ENCODE measurements at regions not wholly inside any gene's neighbourhood (a gene's known extent, or its start where the extent isn't known, plus 50 kb on each side); places are given as distances from the start of the nearest gene placed in this dataset.
"Not testable (repeated sequence)": the region's sequence is repeated elsewhere in the genome, so short reads cannot be mapped to it uniquely, and the experiment has no call there.

DNA sequence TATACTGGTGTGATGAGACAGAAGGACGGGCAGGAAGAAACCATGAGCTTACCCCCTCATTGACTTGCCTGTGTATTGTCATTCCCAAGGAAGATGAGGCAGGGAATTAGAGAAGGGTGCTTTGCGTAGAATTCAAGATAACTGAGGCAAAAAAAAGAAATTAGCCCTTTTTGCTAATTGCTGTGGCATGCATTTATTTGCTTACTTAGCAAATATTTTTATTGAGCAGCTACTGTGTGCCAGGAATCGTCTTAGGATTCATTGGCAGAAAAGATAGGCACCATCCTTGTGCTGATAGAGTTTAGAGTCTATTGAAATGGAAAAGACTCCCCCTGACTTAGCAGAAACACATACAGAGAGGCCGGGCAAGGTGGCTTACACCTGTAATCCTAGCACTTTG lies 541.9 kb downstream of the TMEM114 start:
- Mint-ChIP-seq H3K36me3 (ENCODE audit: low read depth) (no peaks in the 10 kb centered on the region), H3K27ac (no peak overlapping the region), H3K4me3 (no peak overlapping the region), H3K27me3 (no peaks in the 10 kb centered on the region), H3K4me1 (no peaks in the 10 kb centered on the region), H3K9me3 (peaks cover 33% of the 10 kb centered on the region)
- DNase-seq (no peak), ATAC-seq (no peak)

DNA sequence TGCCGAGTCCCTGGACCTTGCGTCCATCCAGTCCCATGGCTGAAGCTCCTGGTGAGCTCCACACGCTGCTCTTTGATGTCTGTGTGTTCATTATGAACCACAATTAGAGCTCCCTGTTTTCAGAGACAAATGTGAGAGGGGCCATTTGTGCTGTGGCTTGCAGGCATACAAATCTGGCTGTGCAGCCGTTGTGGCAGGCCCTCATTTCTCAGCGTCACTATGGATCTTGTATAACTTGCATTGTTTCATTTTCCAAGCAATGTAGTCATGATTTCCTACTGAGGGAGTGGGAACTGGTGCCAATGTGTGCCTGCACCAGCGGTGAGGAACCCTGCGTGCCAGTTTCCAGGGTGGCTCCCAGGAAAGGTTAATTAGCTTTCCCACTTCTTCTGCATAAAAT lies 542.6 kb downstream of the TMEM114 start:
- H3K4me1 Mint-ChIP-seq = no peaks in the 10 kb centered on the region
- no peak overlapping the region for H3K4me3 Mint-ChIP-seq
- ATAC-seq (no peak), DNase-seq (no peak)
- no peaks in the 10 kb centered on the region for H3K27me3 Mint-ChIP-seq
- H3K27ac Mint-ChIP-seq = no peak overlapping the region
- peaks cover 33% of the 10 kb centered on the region for H3K9me3 Mint-ChIP-seq
- H3K36me3 Mint-ChIP-seq (ENCODE audit: low read depth) = no peaks in the 10 kb centered on the region

- ATAC-seq (no peak), DNase-seq (no peak)
- no peaks in the 10 kb centered on the region for H3K27me3 Mint-ChIP-seq
- no peaks in the 10 kb centered on the region for H3K36me3 Mint-ChIP-seq (ENCODE audit: low read depth)
- no peaks in the 10 kb centered on the region for H3K4me1 Mint-ChIP-seq
- peaks cover 20% of the 10 kb centered on the region for H3K9me3 Mint-ChIP-seq
- H3K4me3 Mint-ChIP-seq = no peak overlapping the region
- no peak overlapping the region for H3K27ac Mint-ChIP-seq
Observed at GRCh38 chr16:8044796-8045195, 545.5 kb downstream of the TMEM114 start.

- ATAC-seq = no peak
- H3K36me3 Mint-ChIP-seq (ENCODE audit: low read depth) = no peaks in the 10 kb centered on the region
- H3K4me3 Mint-ChIP-seq = no peak overlapping the region
- no peak for DNase-seq
- H3K27ac Mint-ChIP-seq = no peak overlapping the region
- H3K9me3 Mint-ChIP-seq = peaks cover 19% of the 10 kb centered on the region
- H3K4me1 Mint-ChIP-seq = no peaks in the 10 kb centered on the region
- H3K27me3 Mint-ChIP-seq = no peaks in the 10 kb centered on the region
Observed at GRCh38 chr16:8032406-8032805, 557.9 kb downstream of the TMEM114 start.

- not testable (repeated sequence) for H3K4me3 Mint-ChIP-seq; H3K36me3 Mint-ChIP-seq (ENCODE audit: low read depth); H3K27me3 Mint-ChIP-seq; ATAC-seq; H3K27ac Mint-ChIP-seq; DNase-seq; H3K4me1 Mint-ChIP-seq
- peaks cover 32% of the 10 kb centered on the region for H3K9me3 Mint-ChIP-seq
Observed at GRCh38 chr16:8030004-8030403, 560.3 kb downstream of the TMEM114 start.

GRCh38 chr16:8026450-8026849 lies 563.9 kb downstream of the TMEM114 start:
- DNase-seq = no peak
- no peaks in the 10 kb centered on the region for H3K27me3 Mint-ChIP-seq
- H3K36me3 Mint-ChIP-seq (ENCODE audit: low read depth) = no peaks in the 10 kb centered on the region
- H3K4me3 Mint-ChIP-seq = no peak overlapping the region
- H3K27ac Mint-ChIP-seq = no peak overlapping the region
- H3K4me1 Mint-ChIP-seq = no peaks in the 10 kb centered on the region
- H3K9me3 Mint-ChIP-seq = peaks cover 37% of the 10 kb centered on the region
- ATAC-seq = no peak

- no peak for ATAC-seq
- no peak for DNase-seq
- Mint-ChIP-seq H3K9me3 (peaks cover 21% of the 10 kb centered on the region), H3K4me1 (no peaks in the 10 kb centered on the region), H3K27me3 (no peaks in the 10 kb centered on the region), H3K27ac (no peak overlapping the region), H3K36me3 (ENCODE audit: low read depth) (peaks cover under 1% of the 10 kb centered on the region), H3K4me3 (no peak overlapping the region)
Observed at GRCh38 chr16:8023326-8023725, 567.0 kb downstream of the TMEM114 start.

DNA sequence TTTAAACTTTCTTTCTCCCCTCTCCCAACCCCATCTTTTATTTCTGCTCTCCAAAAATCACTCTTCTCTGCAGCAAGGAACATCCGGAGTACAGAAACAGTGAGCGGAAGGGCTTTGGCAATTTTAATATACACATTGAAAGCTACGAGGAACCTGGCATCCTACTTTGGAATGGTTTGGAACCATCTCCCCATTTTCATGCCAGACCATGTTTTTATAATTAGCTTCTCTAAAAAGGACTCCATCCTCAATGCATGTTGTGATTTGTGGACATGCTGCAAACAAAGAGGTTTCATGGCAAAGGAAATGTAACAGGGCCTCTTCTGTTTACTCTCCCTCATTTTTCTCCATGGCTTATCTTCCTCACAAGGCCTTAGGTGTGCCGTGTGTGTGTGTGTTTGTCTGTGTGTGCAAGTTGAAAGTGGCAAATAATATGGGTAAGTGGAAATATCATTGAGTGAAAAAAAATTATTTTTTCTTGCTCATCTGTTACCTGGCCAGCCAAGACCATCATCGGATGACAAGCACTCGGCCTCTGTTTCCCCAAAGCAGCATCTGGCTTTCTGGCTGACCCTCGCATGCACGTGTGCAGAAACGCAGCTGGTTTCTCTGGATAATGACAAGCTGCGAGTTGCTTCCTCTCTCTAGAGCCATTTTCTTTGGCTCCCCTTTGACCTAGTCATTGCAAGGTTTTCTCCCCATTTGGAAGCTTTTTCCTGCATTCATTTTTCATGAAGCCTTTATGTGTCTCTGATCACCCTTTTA lies 585.0 kb downstream of the TMEM114 start:
- H3K27me3 Mint-ChIP-seq = no peaks in the 10 kb centered on the region
- DNase-seq = no peak
- H3K36me3 Mint-ChIP-seq (ENCODE audit: low read depth) = no peaks in the 10 kb centered on the region
- no peak for ATAC-seq
- H3K4me1 Mint-ChIP-seq = no peaks in the 10 kb centered on the region
- H3K4me3 Mint-ChIP-seq = no peak overlapping the region
- peaks cover 18% of the 10 kb centered on the region for H3K9me3 Mint-ChIP-seq
- no peak overlapping the region for H3K27ac Mint-ChIP-seq

GRCh38 chr16:7998789-7999453 lies 591.4 kb downstream of the TMEM114 start:
- H3K9me3 Mint-ChIP-seq = peaks cover 11% of the 10 kb centered on the region
- DNase-seq (no peak), ATAC-seq (no peak)
- H3K27me3 Mint-ChIP-seq = no peaks in the 10 kb centered on the region
- no peaks in the 10 kb centered on the region for H3K4me1 Mint-ChIP-seq
- H3K27ac Mint-ChIP-seq = no peak overlapping the region
- no peaks in the 10 kb centered on the region for H3K36me3 Mint-ChIP-seq (ENCODE audit: low read depth)
- no peak overlapping the region for H3K4me3 Mint-ChIP-seq

DNA sequence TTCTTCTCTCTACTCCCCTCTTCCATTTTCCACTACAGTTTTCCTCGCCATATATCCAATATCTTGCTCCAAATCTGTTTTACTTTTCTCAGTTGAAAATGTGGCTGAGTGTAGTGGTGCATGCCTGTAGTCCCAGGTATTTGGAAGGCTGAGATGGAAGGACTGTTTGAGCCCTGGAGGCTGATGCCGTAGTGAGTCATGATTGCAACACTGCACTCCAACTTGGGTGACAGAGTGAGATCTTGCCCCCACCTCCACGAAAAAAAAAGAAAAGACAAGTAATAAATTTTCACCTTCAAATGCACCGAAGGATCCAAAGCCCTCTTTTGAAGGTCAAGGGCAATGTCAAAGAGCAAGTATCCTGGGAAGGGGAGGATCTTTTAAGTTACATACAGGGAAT lies 592.3 kb downstream of the TMEM114 start:
- H3K4me3 Mint-ChIP-seq = no peak overlapping the region
- no peaks in the 10 kb centered on the region for H3K36me3 Mint-ChIP-seq (ENCODE audit: low read depth)
- no peak for DNase-seq
- H3K27ac Mint-ChIP-seq = no peak overlapping the region
- H3K9me3 Mint-ChIP-seq = peaks cover 11% of the 10 kb centered on the region
- no peak for ATAC-seq
- H3K27me3 Mint-ChIP-seq = no peaks in the 10 kb centered on the region
- no peaks in the 10 kb centered on the region for H3K4me1 Mint-ChIP-seq

DNA sequence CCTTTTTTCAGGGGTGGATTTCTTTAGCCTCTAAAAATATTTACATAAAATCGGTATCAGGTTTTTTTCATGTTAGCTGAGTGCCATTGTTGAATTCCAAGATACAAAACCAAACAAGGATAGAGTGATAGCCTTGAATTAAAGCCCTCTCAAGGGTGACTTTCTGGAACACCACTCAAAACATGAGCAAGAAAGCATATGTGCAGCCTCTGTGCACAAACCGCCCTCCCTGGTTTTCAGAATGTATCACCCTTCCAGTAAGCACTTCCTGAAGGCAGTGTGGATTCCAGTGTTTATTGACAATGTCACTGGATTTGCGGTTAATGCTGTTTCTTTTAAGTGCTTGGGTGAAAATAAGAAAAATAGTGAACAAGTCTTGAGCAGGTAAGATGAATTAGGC lies 597.7 kb downstream of the TMEM114 start:
- peaks cover 11% of the 10 kb centered on the region for H3K9me3 Mint-ChIP-seq
- no peaks in the 10 kb centered on the region for H3K36me3 Mint-ChIP-seq (ENCODE audit: low read depth)
- H3K27me3 Mint-ChIP-seq = no peaks in the 10 kb centered on the region
- DNase-seq = no peak
- no peak overlapping the region for H3K27ac Mint-ChIP-seq
- ATAC-seq = no peak
- no peaks in the 10 kb centered on the region for H3K4me1 Mint-ChIP-seq
- H3K4me3 Mint-ChIP-seq = no peak overlapping the region

DNA sequence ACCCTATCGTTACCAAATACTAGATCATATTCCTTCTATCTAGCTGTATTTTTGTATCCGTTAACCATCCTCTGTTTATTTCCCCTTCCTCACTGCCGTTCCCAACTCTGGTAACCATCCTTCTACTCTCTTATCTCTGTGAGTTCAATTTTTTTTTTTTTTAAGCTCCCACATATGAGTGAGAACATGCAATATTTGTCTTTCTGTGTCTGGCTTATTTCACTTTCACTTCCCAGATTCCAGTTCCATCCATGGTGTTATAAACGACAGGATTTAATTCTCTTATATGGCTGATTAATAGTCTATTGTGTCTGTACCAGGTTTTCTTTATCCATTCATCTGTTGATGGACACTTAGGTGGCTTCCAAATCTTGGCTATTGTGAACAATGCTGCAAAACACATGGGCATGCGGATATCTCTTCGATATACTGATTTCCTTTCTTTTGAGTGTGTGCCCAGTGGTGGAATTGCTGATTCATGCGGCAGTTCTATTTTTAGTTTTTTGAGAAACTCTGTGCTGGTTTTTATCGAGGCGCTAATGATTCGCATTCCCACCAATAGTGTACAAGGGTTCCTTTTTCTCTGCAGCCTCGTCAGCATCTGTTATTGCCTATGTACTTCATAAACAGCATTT lies 599.6 kb downstream of the TMEM114 start:
- ATAC-seq = no peak
- Mint-ChIP-seq H3K4me1 (no peaks in the 10 kb centered on the region), H3K9me3 (peaks cover 12% of the 10 kb centered on the region), H3K27ac (no peak overlapping the region), H3K36me3 (ENCODE audit: low read depth) (no peaks in the 10 kb centered on the region), H3K4me3 (no peak overlapping the region), H3K27me3 (no peaks in the 10 kb centered on the region)
- DNase-seq = no peak

GRCh38 chr16:7983676-7984075 lies 606.6 kb downstream of the TMEM114 start:
- DNase-seq = no peak
- no peaks in the 10 kb centered on the region for H3K36me3 Mint-ChIP-seq (ENCODE audit: low read depth)
- H3K27ac Mint-ChIP-seq = no peak overlapping the region
- H3K4me3 Mint-ChIP-seq = no peak overlapping the region
- no peak for ATAC-seq
- H3K27me3 Mint-ChIP-seq = no peaks in the 10 kb centered on the region
- no peaks in the 10 kb centered on the region for H3K4me1 Mint-ChIP-seq
- peaks cover 5% of the 10 kb centered on the region for H3K9me3 Mint-ChIP-seq

GRCh38 chr16:7980133-7980483 lies 610.2 kb downstream of the TMEM114 start:
- Mint-ChIP-seq H3K27ac (no peak overlapping the region), H3K4me3 (no peak overlapping the region), H3K27me3 (peaks cover 2% of the 10 kb centered on the region), H3K36me3 (ENCODE audit: low read depth) (no peaks in the 10 kb centered on the region), H3K9me3 (no peaks in the 10 kb centered on the region), H3K4me1 (no peaks in the 10 kb centered on the region)
- ATAC-seq (no peak), DNase-seq (no peak)

GRCh38 chr16:7979448-7980132 lies 610.7 kb downstream of the TMEM114 start:
- H3K36me3 Mint-ChIP-seq (ENCODE audit: low read depth) = no peaks in the 10 kb centered on the region
- no peaks in the 10 kb centered on the region for H3K4me1 Mint-ChIP-seq
- no peak for ATAC-seq
- no peak overlapping the region for H3K4me3 Mint-ChIP-seq
- no peaks in the 10 kb centered on the region for H3K9me3 Mint-ChIP-seq
- H3K27ac Mint-ChIP-seq = no peak overlapping the region
- no peak for DNase-seq
- peaks cover 3% of the 10 kb centered on the region for H3K27me3 Mint-ChIP-seq

Measured in activated naive CD8-positive, alpha-beta T cell treated with anti-CD3 and anti-CD28 coated beads, Interleukin-2, amount 50 U/mL, for 24 hours (primary cell).